ENCODE measurements at regions not wholly inside any gene's neighbourhood (a gene's known extent, or its start where the extent isn't known, plus 50 kb on each side); places are given as distances from the start of the nearest gene placed in this dataset.

GRCh38 chr18:2053490-2054089 lies 517.7 kb downstream of the METTL4 start:
- TF ChIP-seq, protein P1, sequence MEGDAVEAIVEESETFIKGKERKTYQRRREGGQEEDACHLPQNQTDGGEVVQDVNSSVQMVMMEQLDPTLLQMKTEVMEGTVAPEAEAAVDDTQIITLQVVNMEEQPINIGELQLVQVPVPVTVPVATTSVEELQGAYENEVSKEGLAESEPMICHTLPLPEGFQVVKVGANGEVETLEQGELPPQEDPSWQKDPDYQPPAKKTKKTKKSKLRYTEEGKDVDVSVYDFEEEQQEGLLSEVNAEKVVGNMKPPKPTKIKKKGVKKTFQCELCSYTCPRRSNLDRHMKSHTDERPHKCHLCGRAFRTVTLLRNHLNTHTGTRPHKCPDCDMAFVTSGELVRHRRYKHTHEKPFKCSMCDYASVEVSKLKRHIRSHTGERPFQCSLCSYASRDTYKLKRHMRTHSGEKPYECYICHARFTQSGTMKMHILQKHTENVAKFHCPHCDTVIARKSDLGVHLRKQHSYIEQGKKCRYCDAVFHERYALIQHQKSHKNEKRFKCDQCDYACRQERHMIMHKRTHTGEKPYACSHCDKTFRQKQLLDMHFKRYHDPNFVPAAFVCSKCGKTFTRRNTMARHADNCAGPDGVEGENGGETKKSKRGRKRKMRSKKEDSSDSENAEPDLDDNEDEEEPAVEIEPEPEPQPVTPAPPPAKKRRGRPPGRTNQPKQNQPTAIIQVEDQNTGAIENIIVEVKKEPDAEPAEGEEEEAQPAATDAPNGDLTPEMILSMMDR (IDR thresholded peaks at IDR 0.05; ENCODE audit: low read depth, low read length, missing input control) = no peak
- TF ChIP-seq MAX (IDR thresholded peaks at IDR 0.05) (no peak), TAF1 (conservative IDR thresholded peaks at IDR 0.05) (no peak), SP1 (IDR thresholded peaks at IDR 0.05) (no peak), YY1 (IDR thresholded peaks at IDR 0.05) (no peak), NR2F2 (IDR thresholded peaks at IDR 0.05) (no peak), RAD21 (IDR thresholded peaks at IDR 0.05) (no peak), JUND (IDR thresholded peaks at IDR 0.05) (no peak)
